ENCODE measurements at regions not wholly inside any gene's neighbourhood (a gene's known extent, or its start where the extent isn't known, plus 50 kb on each side); places are given as distances from the start of the nearest gene placed in this dataset.

GRCh38 chr13:47545201-47546024, 455.7 kb downstream of the SUCLA2 start:
- ChIA-PET CTCF (no interaction called here), POLR2A (no interaction called here)
- Histone ChIP-seq H3K4me3 (ENCODE audit: low read length) (no peak overlapping the region), H3K4me1 (ENCODE audit: insufficient read depth, low read length) (no peaks in the 10 kb centered on the region), H3K27me3 (ENCODE audit: insufficient read depth, low read length, poor library complexity, severe bottlenecking) (no peaks in the 10 kb centered on the region), H3K9me3 (ENCODE audit: low read length) (no peaks in the 10 kb centered on the region), H3K36me3 (ENCODE audit: insufficient read depth, low read length) (no peaks in the 10 kb centered on the region), H3K27ac (ENCODE audit: low read depth, low read length) (no peak overlapping the region)
- Mint-ChIP-seq H3K4me1 (no peaks in the 10 kb centered on the region), H3K27ac (no peak overlapping the region), H3K36me3 (no peaks in the 10 kb centered on the region), H3K4me3 (no peak overlapping the region), H3K27me3 (no peaks in the 10 kb centered on the region), H3K9me3 (peaks cover 0 to 2% (median 0%) of the 10 kb centered on the region in 5 donors)
- no peak for DNase-seq

GRCh38 chr13:47539317-47539716, 461.8 kb downstream of the SUCLA2 start:
- Mint-ChIP-seq H3K27me3 (no peaks in the 10 kb centered on the region), H3K36me3 (no peaks in the 10 kb centered on the region), H3K27ac (no peak overlapping the region), H3K4me3 (no peak overlapping the region), H3K4me1 (no peaks in the 10 kb centered on the region), H3K9me3 (peaks cover 0 to 17% (median 10%) of the 10 kb centered on the region in 5 donors)
- H3K27ac ChIP-seq (ENCODE audit: low read depth, low read length) = no peak overlapping the region
- H3K27me3 ChIP-seq (ENCODE audit: insufficient read depth, low read length, poor library complexity, severe bottlenecking) = no peaks in the 10 kb centered on the region
- H3K4me1 ChIP-seq (ENCODE audit: insufficient read depth, low read length) = no peaks in the 10 kb centered on the region
- no peak for DNase-seq
- no peak overlapping the region for H3K4me3 ChIP-seq (ENCODE audit: low read length)
- ChIA-PET POLR2A (no interaction called here), CTCF (no interaction called here)
- no peaks in the 10 kb centered on the region for H3K36me3 ChIP-seq (ENCODE audit: insufficient read depth, low read length)
- no peaks in the 10 kb centered on the region for H3K9me3 ChIP-seq (ENCODE audit: low read length)

GRCh38 chr13:47523771-47524170, 477.3 kb downstream of the SUCLA2 start:
- CTCF ChIA-PET = no interaction called here
- H3K27me3 ChIP-seq (ENCODE audit: insufficient read depth, low read length, poor library complexity, severe bottlenecking) = no peaks in the 10 kb centered on the region
- no peak for DNase-seq
- H3K4me1 ChIP-seq (ENCODE audit: insufficient read depth, low read length) = no peaks in the 10 kb centered on the region
- no peaks in the 10 kb centered on the region for H3K36me3 Mint-ChIP-seq
- no peaks in the 10 kb centered on the region for H3K4me1 Mint-ChIP-seq
- POLR2A ChIA-PET = no interaction called here
- peaks cover 0 to 15% (median 3%) of the 10 kb centered on the region in 5 donors for H3K9me3 Mint-ChIP-seq
- no peaks in the 10 kb centered on the region for H3K9me3 ChIP-seq (ENCODE audit: low read length)
- no peak overlapping the region for H3K27ac Mint-ChIP-seq
- H3K27ac ChIP-seq (ENCODE audit: low read depth, low read length) = no peak overlapping the region
- no peaks in the 10 kb centered on the region for H3K27me3 Mint-ChIP-seq
- no peak overlapping the region for H3K4me3 ChIP-seq (ENCODE audit: low read length)
- no peak overlapping the region for H3K4me3 Mint-ChIP-seq
- H3K36me3 ChIP-seq (ENCODE audit: insufficient read depth, low read length) = no peaks in the 10 kb centered on the region

- Histone ChIP-seq H3K36me3 (ENCODE audit: insufficient read depth, low read length) (no peaks in the 10 kb centered on the region), H3K27ac (ENCODE audit: low read depth, low read length) (no peak overlapping the region), H3K27me3 (ENCODE audit: insufficient read depth, low read length, poor library complexity, severe bottlenecking) (no peaks in the 10 kb centered on the region), H3K9me3 (ENCODE audit: low read length) (no peaks in the 10 kb centered on the region), H3K4me1 (ENCODE audit: insufficient read depth, low read length) (no peaks in the 10 kb centered on the region), H3K4me3 (ENCODE audit: low read length) (no peak overlapping the region)
- H3K4me1 Mint-ChIP-seq = no peaks in the 10 kb centered on the region
- H3K36me3 Mint-ChIP-seq = no peaks in the 10 kb centered on the region
- H3K27ac Mint-ChIP-seq = no peak overlapping the region
- no peak overlapping the region for H3K4me3 Mint-ChIP-seq
- POLR2A ChIA-PET = no interaction called here
- DNase-seq = no peak
- CTCF ChIA-PET = no interaction called here
- H3K27me3 Mint-ChIP-seq = no peaks in the 10 kb centered on the region
- peaks cover 0 to 11% (median 0%) of the 10 kb centered on the region in 5 donors for H3K9me3 Mint-ChIP-seq
Observed at GRCh38 chr13:47521890-47522487, 479.1 kb downstream of the SUCLA2 start.

- Mint-ChIP-seq H3K4me1 (no peaks in the 10 kb centered on the region), H3K4me3 (no peak overlapping the region), H3K27me3 (no peaks in the 10 kb centered on the region), H3K27ac (no peak overlapping the region), H3K9me3 (peaks cover 0 to 10% (median 4%) of the 10 kb centered on the region in 5 donors), H3K36me3 (no peaks in the 10 kb centered on the region)
- POLR2A ChIA-PET = no interaction called here
- H3K9me3 ChIP-seq (ENCODE audit: low read length) = no peaks in the 10 kb centered on the region
- CTCF ChIA-PET = no interaction called here
- H3K27me3 ChIP-seq (ENCODE audit: insufficient read depth, low read length, poor library complexity, severe bottlenecking) = no peaks in the 10 kb centered on the region
- H3K27ac ChIP-seq (ENCODE audit: low read depth, low read length) = no peak overlapping the region
- no peak for DNase-seq
- H3K36me3 ChIP-seq (ENCODE audit: insufficient read depth, low read length) = no peaks in the 10 kb centered on the region
- H3K4me1 ChIP-seq (ENCODE audit: insufficient read depth, low read length) = no peaks in the 10 kb centered on the region
- H3K4me3 ChIP-seq (ENCODE audit: low read length) = no peak overlapping the region
Observed at GRCh38 chr13:47519626-47520025, 481.4 kb downstream of the SUCLA2 start.

GRCh38 chr13:47518530-47518929, 482.5 kb downstream of the SUCLA2 start:
- no peak overlapping the region for H3K27ac Mint-ChIP-seq

GRCh38 chr13:47511647-47512046, 489.4 kb downstream of the SUCLA2 start:
- Histone ChIP-seq H3K27ac (ENCODE audit: low read depth, low read length) (no peak overlapping the region), H3K4me3 (ENCODE audit: low read length) (no peak overlapping the region), H3K9me3 (ENCODE audit: low read length) (no peaks in the 10 kb centered on the region), H3K36me3 (ENCODE audit: insufficient read depth, low read length) (no peaks in the 10 kb centered on the region), H3K4me1 (ENCODE audit: insufficient read depth, low read length) (no peaks in the 10 kb centered on the region), H3K27me3 (ENCODE audit: insufficient read depth, low read length, poor library complexity, severe bottlenecking) (no peaks in the 10 kb centered on the region)
- ChIA-PET CTCF (no interaction called here), POLR2A (no interaction called here)
- DNase-seq = no peak
- Mint-ChIP-seq H3K4me3 (no peak overlapping the region), H3K36me3 (no peaks in the 10 kb centered on the region), H3K4me1 (no peaks in the 10 kb centered on the region), H3K27ac (no peak overlapping the region), H3K9me3 (peaks cover 3 to 11% (median 4%) of the 10 kb centered on the region in 5 donors), H3K27me3 (peaks cover 0 to 9% of the 10 kb centered on the region in 2 donors)

More at GRCh38 chr13:47518530-47518929, 482.5 kb downstream of the SUCLA2 start:
- H3K4me3 Mint-ChIP-seq = no peak overlapping the region
- ChIA-PET CTCF (no interaction called here), POLR2A (no interaction called here)
- peaks cover 4 to 11% (median 7%) of the 10 kb centered on the region in 5 donors for H3K9me3 Mint-ChIP-seq
- Histone ChIP-seq H3K27ac (ENCODE audit: low read depth, low read length) (no peak overlapping the region), H3K4me1 (ENCODE audit: insufficient read depth, low read length) (no peaks in the 10 kb centered on the region), H3K27me3 (ENCODE audit: insufficient read depth, low read length, poor library complexity, severe bottlenecking) (no peaks in the 10 kb centered on the region), H3K36me3 (ENCODE audit: insufficient read depth, low read length) (no peaks in the 10 kb centered on the region), H3K9me3 (ENCODE audit: low read length) (no peaks in the 10 kb centered on the region), H3K4me3 (ENCODE audit: low read length) (no peak overlapping the region)
- H3K36me3 Mint-ChIP-seq = no peaks in the 10 kb centered on the region
- no peaks in the 10 kb centered on the region for H3K4me1 Mint-ChIP-seq
- no peak for DNase-seq
- H3K27me3 Mint-ChIP-seq = no peaks in the 10 kb centered on the region

GRCh38 chr13:47508527-47509228, 492.4 kb downstream of the SUCLA2 start:
- no peak overlapping the region for H3K4me3 Mint-ChIP-seq
- POLR2A ChIA-PET = no interaction called here
- H3K4me3 ChIP-seq (ENCODE audit: low read length) = no peak overlapping the region

More at GRCh38 chr13:47508527-47509228, 492.4 kb downstream of the SUCLA2 start:
- Histone ChIP-seq H3K27ac (ENCODE audit: low read depth, low read length) (no peak overlapping the region), H3K4me1 (ENCODE audit: insufficient read depth, low read length) (no peaks in the 10 kb centered on the region), H3K36me3 (ENCODE audit: insufficient read depth, low read length) (no peaks in the 10 kb centered on the region), H3K27me3 (ENCODE audit: insufficient read depth, low read length, poor library complexity, severe bottlenecking) (no peaks in the 10 kb centered on the region), H3K9me3 (ENCODE audit: low read length) (no peaks in the 10 kb centered on the region)
- peaks cover 0 to 9% of the 10 kb centered on the region in 2 donors for H3K27me3 Mint-ChIP-seq
- CTCF ChIA-PET = no interaction called here
- H3K9me3 Mint-ChIP-seq = peaks cover 0 to under 1% (median 0%) of the 10 kb centered on the region in 5 donors
- H3K36me3 Mint-ChIP-seq = no peaks in the 10 kb centered on the region
- DNase-seq = no peak
- H3K4me1 Mint-ChIP-seq = no peaks in the 10 kb centered on the region
- no peak overlapping the region for H3K27ac Mint-ChIP-seq

Data from CD8-positive, alpha-beta memory T cell (primary cell).